Upper lobe of left lung (tissue), 4 donors: ENCODE measurements at regions not wholly inside any gene's neighbourhood (a gene's known extent, or its start where the extent isn't known, plus 50 kb on each side); places are given as distances from the start of the nearest gene placed in this dataset.

Experiments
- POLR2A ChIP-seq, 4 donors: fragments of 450-650 bp; IDR thresholded peaks; one replicate each; pipeline ENCODE4 v1.5.1; 2016 to 2017; ENCODE audit warnings: antibody characterized with exemption in 4 of 4, mild to moderate bottlenecking in 2 of 4
- POLR2AphosphoS5 ChIP-seq, 2 donors: sonication (generic); formaldehyde crosslinking; IDR thresholded peaks; one replicate each; pipeline ENCODE4 v1.5.1; 2017; ENCODE audit warnings: antibody characterized with exemption in 2 of 2
- TF ChIP-seq, protein P1 (sequence below), 6 experiments: fragments of 450-650 bp in 4 of 6; fragments of 200-600 bp in 2 of 6; sonication (generic) in 2 of 6; IDR thresholded peaks; one replicate each; pipeline ENCODE4 v1.5.1; 2016 to 2019; ENCODE audit warnings: antibody characterized with exemption in 6 of 6

DNA sequence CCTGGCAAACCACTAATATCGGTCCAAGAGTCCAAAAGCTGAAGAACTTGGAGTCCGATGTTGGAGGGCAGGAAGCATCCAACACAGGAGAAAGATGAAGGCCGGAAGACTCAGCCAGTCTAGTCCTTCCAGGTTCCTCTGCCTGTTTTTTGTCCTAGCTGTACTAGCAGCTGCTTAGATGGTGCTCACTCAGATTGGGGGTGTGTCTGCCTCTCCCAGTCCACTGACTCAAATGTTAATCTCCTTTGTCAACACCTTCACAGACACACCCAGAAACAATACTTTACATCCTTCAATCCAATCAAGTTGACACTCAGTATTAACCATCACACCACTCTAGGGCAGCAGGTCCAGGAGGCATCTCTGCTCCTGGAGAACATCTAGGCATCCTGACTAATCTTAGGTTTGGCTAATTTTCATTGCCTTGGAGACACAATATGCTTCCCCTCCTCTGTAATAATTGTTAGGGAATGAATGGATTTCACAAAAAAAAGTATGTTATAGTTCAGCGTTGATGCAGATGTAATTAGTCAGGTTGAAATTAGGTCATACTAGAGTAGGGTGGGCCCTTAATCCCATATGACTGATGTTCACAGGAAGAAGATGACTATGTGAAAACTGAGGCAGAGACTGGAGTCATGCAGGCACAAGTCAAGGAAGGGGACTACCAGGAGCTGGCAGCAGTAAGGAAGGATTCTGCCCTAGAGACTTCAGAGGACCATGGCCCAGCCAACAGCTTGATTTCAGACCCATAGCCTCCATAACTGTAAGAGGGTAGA is 183.4 kb downstream of the RBM26 start:
- TF ChIP-seq, protein P1, sequence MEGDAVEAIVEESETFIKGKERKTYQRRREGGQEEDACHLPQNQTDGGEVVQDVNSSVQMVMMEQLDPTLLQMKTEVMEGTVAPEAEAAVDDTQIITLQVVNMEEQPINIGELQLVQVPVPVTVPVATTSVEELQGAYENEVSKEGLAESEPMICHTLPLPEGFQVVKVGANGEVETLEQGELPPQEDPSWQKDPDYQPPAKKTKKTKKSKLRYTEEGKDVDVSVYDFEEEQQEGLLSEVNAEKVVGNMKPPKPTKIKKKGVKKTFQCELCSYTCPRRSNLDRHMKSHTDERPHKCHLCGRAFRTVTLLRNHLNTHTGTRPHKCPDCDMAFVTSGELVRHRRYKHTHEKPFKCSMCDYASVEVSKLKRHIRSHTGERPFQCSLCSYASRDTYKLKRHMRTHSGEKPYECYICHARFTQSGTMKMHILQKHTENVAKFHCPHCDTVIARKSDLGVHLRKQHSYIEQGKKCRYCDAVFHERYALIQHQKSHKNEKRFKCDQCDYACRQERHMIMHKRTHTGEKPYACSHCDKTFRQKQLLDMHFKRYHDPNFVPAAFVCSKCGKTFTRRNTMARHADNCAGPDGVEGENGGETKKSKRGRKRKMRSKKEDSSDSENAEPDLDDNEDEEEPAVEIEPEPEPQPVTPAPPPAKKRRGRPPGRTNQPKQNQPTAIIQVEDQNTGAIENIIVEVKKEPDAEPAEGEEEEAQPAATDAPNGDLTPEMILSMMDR (IDR thresholded peaks at IDR 0.05) = no peak
- no peak for TF ChIP-seq POLR2AphosphoS5 (IDR thresholded peaks at IDR 0.05)
- no peak for TF ChIP-seq POLR2A (IDR thresholded peaks at IDR 0.05)
